Neural progenitor cell (in vitro differentiated cells): ENCODE measurements at regions not wholly inside any gene's neighbourhood (a gene's known extent, or its start where the extent isn't known, plus 50 kb on each side); places are given as distances from the start of the nearest gene placed in this dataset.

Experiments
- EZH2 ChIP-seq: fragments of 200-600 bp; sonication (generic); IDR thresholded peaks from 2 replicates; pipeline ENCODE4 v1.6.1; 2017; ENCODE audit warnings: antibody characterized with exemption, mild to moderate bottlenecking, moderate library complexity
- EZH2phosphoT487 ChIP-seq: fragments of 200-600 bp; sonication (generic); IDR thresholded peaks from 2 replicates; pipeline ENCODE4 v1.6.1; 2017; ENCODE audit warnings: antibody characterized with exemption
- TF ChIP-seq, protein P1 (sequence below): fragments of 200-600 bp; sonication (generic); IDR thresholded peaks from 2 replicates; pipeline ENCODE4 v1.5.1; 2017; ENCODE audit warnings: antibody characterized with exemption, mild to moderate bottlenecking

DNA sequence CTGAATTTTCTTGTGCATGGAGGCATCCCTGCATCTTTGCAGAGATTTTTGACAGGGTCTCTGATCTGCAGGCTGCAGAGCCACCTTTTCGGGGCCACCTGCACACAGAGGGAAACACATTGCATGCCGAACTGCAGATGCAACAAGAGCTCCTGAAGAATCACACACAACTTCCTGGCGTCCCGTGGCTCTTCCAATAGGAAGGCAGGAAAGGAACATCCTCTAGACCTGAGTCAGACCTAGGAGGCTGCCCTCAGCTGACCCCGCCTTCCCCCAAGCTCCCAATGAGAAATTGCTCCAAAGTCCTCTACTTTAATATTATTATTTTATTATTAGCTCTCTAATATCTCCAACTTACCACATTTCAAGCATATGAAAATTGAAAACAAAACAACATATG lies 213.2 kb upstream of the ARRDC4 start:
- TF ChIP-seq, protein P1, sequence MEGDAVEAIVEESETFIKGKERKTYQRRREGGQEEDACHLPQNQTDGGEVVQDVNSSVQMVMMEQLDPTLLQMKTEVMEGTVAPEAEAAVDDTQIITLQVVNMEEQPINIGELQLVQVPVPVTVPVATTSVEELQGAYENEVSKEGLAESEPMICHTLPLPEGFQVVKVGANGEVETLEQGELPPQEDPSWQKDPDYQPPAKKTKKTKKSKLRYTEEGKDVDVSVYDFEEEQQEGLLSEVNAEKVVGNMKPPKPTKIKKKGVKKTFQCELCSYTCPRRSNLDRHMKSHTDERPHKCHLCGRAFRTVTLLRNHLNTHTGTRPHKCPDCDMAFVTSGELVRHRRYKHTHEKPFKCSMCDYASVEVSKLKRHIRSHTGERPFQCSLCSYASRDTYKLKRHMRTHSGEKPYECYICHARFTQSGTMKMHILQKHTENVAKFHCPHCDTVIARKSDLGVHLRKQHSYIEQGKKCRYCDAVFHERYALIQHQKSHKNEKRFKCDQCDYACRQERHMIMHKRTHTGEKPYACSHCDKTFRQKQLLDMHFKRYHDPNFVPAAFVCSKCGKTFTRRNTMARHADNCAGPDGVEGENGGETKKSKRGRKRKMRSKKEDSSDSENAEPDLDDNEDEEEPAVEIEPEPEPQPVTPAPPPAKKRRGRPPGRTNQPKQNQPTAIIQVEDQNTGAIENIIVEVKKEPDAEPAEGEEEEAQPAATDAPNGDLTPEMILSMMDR = no peak
- TF ChIP-seq EZH2 (no peak), EZH2phosphoT487 (no peak)
